ENCODE measurements at regions not wholly inside any gene's neighbourhood (a gene's known extent, or its start where the extent isn't known, plus 50 kb on each side); places are given as distances from the start of the nearest gene placed in this dataset.
"Not testable (repeated sequence)": the region's sequence is repeated elsewhere in the genome, so short reads cannot be mapped to it uniquely, and the experiment has no call there.

- not testable (repeated sequence) for TF ChIP-seq POLR2AphosphoS5, CTCF, POLR2A, EP300 (IDR thresholded peaks at IDR 0.05)
Observed at GRCh38 chr13:18837179-18837745, 344.4 kb downstream of the TUBA3C start.
